Spinal cord (tissue), 9 donors: ENCODE measurements at regions not wholly inside any gene's neighbourhood (a gene's known extent, or its start where the extent isn't known, plus 50 kb on each side); places are given as distances from the start of the nearest gene placed in this dataset.
A peak's percentile ranks its signal among the peaks of the same experiment; 100 is the strongest.

Experiments
- DNase-seq, 6 donors: peaks; one replicate each; pipeline versions ENCODE4 v3.0.0 to v3.0.0-alpha.2; 2013 to 2015; ENCODE audit warnings: low spot score in 6 of 6, low read depth in 4 of 6
- H3K27ac ChIP-seq: one replicate; pipeline ENCODE4 v1.5.1; 2013; ENCODE audit warnings: low read depth, low read length, control low read depth
- H3K27me3 ChIP-seq: one replicate; pipeline ENCODE4 v1.6.1; 2013; ENCODE audit warnings: low read length; ENCODE audit not compliant: control insufficient read depth, insufficient read depth
- H3K36me3 ChIP-seq: one replicate; pipeline ENCODE4 v1.6.1; 2013; ENCODE audit warnings: low read length; ENCODE audit not compliant: control insufficient read depth, insufficient read depth
- H3K4me1 ChIP-seq: one replicate; pipeline ENCODE4 v1.6.1; 2013; ENCODE audit warnings: low read length; ENCODE audit not compliant: control insufficient read depth, insufficient read depth
- H3K4me3 ChIP-seq: one replicate; pipeline ENCODE4 v1.5.1; 2013; ENCODE audit warnings: low read depth, low read length, control low read depth
- H3K9me3 ChIP-seq: one replicate; pipeline ENCODE4 v1.6.1; 2013; ENCODE audit warnings: low read length; ENCODE audit not compliant: control insufficient read depth, insufficient read depth
- WGBS: methylation state at CpG from one replicate; pipeline ENCODE4 v1.1.5; 2013; ENCODE audit warnings: missing lambda C conversion rate; ENCODE audit not compliant: insufficient coverage; 5-methylcytosine and 5-hydroxymethylcytosine counted together
- donor health status: healthy.

- Histone ChIP-seq H3K4me3 (no peak overlapping the region), H3K36me3 (no peaks in the 10 kb centered on the region), H3K4me1 (no peaks in the 10 kb centered on the region), H3K9me3 (no peaks in the 10 kb centered on the region), H3K27ac (no peak overlapping the region), H3K27me3 (no peaks in the 10 kb centered on the region)
- WGBS = no CpG with 5 or more reads among the region's 1 CpG
- DNase-seq = no peak
These were observed 544.3 kb upstream of the KIF2B start for GRCh38 chr17:53278466-53278865.

- no CpG with 5 or more reads among the region's 2 CpGs for WGBS
- no peaks in the 10 kb centered on the region for H3K27me3 ChIP-seq
- no peak overlapping the region for H3K27ac ChIP-seq
- peak in 1 of 6 donors; percentile 19 for DNase-seq
- H3K4me3 ChIP-seq = no peak overlapping the region
- H3K4me1 ChIP-seq = no peaks in the 10 kb centered on the region
- H3K9me3 ChIP-seq = no peaks in the 10 kb centered on the region
- H3K36me3 ChIP-seq = no peaks in the 10 kb centered on the region
These were observed 549.6 kb upstream of the KIF2B start for GRCh38 chr17:53273126-53273525.

- Histone ChIP-seq H3K27me3 (no peaks in the 10 kb centered on the region), H3K9me3 (no peaks in the 10 kb centered on the region), H3K27ac (no peak overlapping the region), H3K4me3 (no peak overlapping the region), H3K36me3 (no peaks in the 10 kb centered on the region), H3K4me1 (no peaks in the 10 kb centered on the region)
- peak in 1 of 6 donors; percentile 15 for DNase-seq
- WGBS = no CpG with 5 or more reads among the region's 1 CpG
These were observed 551.8 kb upstream of the KIF2B start for GRCh38 chr17:53270936-53271335.

GRCh38 chr17:53264730-53265129 is 558.0 kb upstream of the KIF2B start:
- Histone ChIP-seq H3K36me3 (no peaks in the 10 kb centered on the region), H3K4me1 (no peaks in the 10 kb centered on the region), H3K27me3 (no peaks in the 10 kb centered on the region), H3K27ac (no peak overlapping the region), H3K4me3 (no peak overlapping the region), H3K9me3 (no peaks in the 10 kb centered on the region)
- no peak for DNase-seq
- WGBS = no CpG with 5 or more reads among the region's 1 CpG

- H3K27ac ChIP-seq = no peak overlapping the region
- no peak overlapping the region for H3K4me3 ChIP-seq
- no peaks in the 10 kb centered on the region for H3K36me3 ChIP-seq
- DNase-seq = no peak
- H3K9me3 ChIP-seq = no peaks in the 10 kb centered on the region
- H3K4me1 ChIP-seq = no peaks in the 10 kb centered on the region
- WGBS = no CpG with 5 or more reads among the region's 1 CpG
- H3K27me3 ChIP-seq = no peaks in the 10 kb centered on the region
These were observed 568.6 kb upstream of the KIF2B start for GRCh38 chr17:53253956-53254597.

- Histone ChIP-seq H3K27ac (no peak overlapping the region), H3K4me1 (no peaks in the 10 kb centered on the region), H3K27me3 (no peaks in the 10 kb centered on the region), H3K36me3 (no peaks in the 10 kb centered on the region), H3K4me3 (no peak overlapping the region), H3K9me3 (no peaks in the 10 kb centered on the region)
- no CpG with 5 or more reads among the region's 3 CpGs for WGBS
- DNase-seq = no peak
These were observed 573.7 kb upstream of the KIF2B start for GRCh38 chr17:53249036-53249435.

GRCh38 chr17:53234138-53234537 is 588.6 kb upstream of the KIF2B start:
- Histone ChIP-seq H3K4me3 (no peak overlapping the region), H3K36me3 (no peaks in the 10 kb centered on the region), H3K9me3 (peaks cover 2% of the 10 kb centered on the region), H3K27me3 (no peaks in the 10 kb centered on the region), H3K27ac (no peak overlapping the region), H3K4me1 (no peaks in the 10 kb centered on the region)
- WGBS = 100% methylated on average over 2 of the region's 2 CpGs
- no peak for DNase-seq

GRCh38 chr17:53227514-53227913 is 595.2 kb upstream of the KIF2B start:
- no peaks in the 10 kb centered on the region for H3K36me3 ChIP-seq
- WGBS = no CpG with 5 or more reads among the region's 2 CpGs
- H3K27ac ChIP-seq = no peak overlapping the region
- no peak overlapping the region for H3K4me3 ChIP-seq
- no peaks in the 10 kb centered on the region for H3K9me3 ChIP-seq
- no peaks in the 10 kb centered on the region for H3K27me3 ChIP-seq
- no peaks in the 10 kb centered on the region for H3K4me1 ChIP-seq
- no peak for DNase-seq

GRCh38 chr17:53227111-53227510 is 595.6 kb upstream of the KIF2B start:
- no peaks in the 10 kb centered on the region for H3K4me1 ChIP-seq
- no peak overlapping the region for H3K27ac ChIP-seq
- no peaks in the 10 kb centered on the region for H3K36me3 ChIP-seq
- H3K4me3 ChIP-seq = no peak overlapping the region
- H3K27me3 ChIP-seq = no peaks in the 10 kb centered on the region
- no peak for DNase-seq
- no peaks in the 10 kb centered on the region for H3K9me3 ChIP-seq
- WGBS = no CpG with 5 or more reads among the region's 2 CpGs

- DNase-seq = no peak
- H3K4me3 ChIP-seq = no peak overlapping the region
- H3K9me3 ChIP-seq = peaks cover 3% of the 10 kb centered on the region
- H3K4me1 ChIP-seq = no peaks in the 10 kb centered on the region
- no peaks in the 10 kb centered on the region for H3K36me3 ChIP-seq
- no peaks in the 10 kb centered on the region for H3K27me3 ChIP-seq
- no peak overlapping the region for H3K27ac ChIP-seq
These were observed 602.9 kb upstream of the KIF2B start for GRCh38 chr17:53219821-53220220.
